ENCODE measurements at regions not wholly inside any gene's neighbourhood (a gene's known extent, or its start where the extent isn't known, plus 50 kb on each side); places are given as distances from the start of the nearest gene placed in this dataset.

DNA sequence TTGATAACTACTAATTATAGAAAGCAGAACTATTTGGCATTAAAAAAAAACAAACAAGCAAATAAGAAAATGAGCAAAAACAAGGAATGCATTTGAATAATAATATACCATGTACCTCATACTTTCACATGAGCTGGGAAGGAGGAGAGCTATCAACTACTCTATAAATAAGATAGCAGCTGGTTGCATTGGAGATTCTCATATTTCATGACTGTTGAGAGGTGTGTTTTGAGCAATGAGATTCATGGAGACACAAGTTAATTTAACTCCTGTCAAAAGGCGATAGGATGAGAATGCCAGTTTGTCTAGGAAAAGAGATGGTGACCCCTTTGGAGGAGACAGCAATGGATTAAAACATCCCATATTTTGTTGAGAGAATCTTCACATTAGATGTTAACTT lies 348.8 kb upstream of the SPTLC3 start:
- no peak for DNase-seq
- intact Hi-C loops (cut with DNase I): no loop called here
- H3K4me3 ChIP-seq (replicated peaks in 1 of 3): no peak overlapping the region
- no peaks in the 10 kb centered on the region for H3K9me3 ChIP-seq
- 87 to 91% methylated on average over 1 of the region's 1 CpG for WGBS, 2 donors
- TF ChIP-seq POLR2A (IDR thresholded peaks at IDR 0.05): no peak
- TF ChIP-seq, protein P1, sequence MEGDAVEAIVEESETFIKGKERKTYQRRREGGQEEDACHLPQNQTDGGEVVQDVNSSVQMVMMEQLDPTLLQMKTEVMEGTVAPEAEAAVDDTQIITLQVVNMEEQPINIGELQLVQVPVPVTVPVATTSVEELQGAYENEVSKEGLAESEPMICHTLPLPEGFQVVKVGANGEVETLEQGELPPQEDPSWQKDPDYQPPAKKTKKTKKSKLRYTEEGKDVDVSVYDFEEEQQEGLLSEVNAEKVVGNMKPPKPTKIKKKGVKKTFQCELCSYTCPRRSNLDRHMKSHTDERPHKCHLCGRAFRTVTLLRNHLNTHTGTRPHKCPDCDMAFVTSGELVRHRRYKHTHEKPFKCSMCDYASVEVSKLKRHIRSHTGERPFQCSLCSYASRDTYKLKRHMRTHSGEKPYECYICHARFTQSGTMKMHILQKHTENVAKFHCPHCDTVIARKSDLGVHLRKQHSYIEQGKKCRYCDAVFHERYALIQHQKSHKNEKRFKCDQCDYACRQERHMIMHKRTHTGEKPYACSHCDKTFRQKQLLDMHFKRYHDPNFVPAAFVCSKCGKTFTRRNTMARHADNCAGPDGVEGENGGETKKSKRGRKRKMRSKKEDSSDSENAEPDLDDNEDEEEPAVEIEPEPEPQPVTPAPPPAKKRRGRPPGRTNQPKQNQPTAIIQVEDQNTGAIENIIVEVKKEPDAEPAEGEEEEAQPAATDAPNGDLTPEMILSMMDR (IDR thresholded peaks at IDR 0.05): no peak
- no peaks in the 10 kb centered on the region for H3K4me1 ChIP-seq
- H3K27ac ChIP-seq: no peak overlapping the region
- H3K27me3 ChIP-seq: no peaks in the 10 kb centered on the region
- H3K36me3 ChIP-seq: no peaks in the 10 kb centered on the region

DNA sequence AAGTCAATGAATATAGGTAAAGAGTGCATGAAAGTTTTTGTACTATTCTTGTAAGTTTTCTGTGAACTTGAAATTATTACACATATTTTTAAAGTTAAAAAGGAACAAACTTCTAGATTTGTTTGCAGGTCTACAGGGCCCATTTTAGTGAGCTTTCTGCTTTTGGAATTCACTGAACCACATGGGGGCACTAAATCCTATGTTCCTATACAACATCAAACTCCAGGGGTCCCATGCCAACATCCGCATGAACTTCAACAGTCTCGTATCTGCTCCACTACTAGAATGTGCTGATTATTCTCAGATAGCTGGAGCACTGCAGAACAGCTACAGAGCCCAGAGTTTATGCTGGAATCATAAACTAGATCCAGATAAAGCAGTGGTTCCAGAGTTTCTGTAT lies 347.9 kb upstream of the SPTLC3 start:
- H3K9me3 ChIP-seq: no peaks in the 10 kb centered on the region
- H3K36me3 ChIP-seq: no peaks in the 10 kb centered on the region
- no peak for DNase-seq
- no peak overlapping the region for H3K4me3 ChIP-seq (replicated peaks in 1 of 3)
- no peaks in the 10 kb centered on the region for H3K4me1 ChIP-seq
- no peak for TF ChIP-seq POLR2A (IDR thresholded peaks at IDR 0.05)
- TF ChIP-seq, protein P1 (IDR thresholded peaks at IDR 0.05): no peak
- intact Hi-C loops (cut with DNase I): no loop called here
- whole genome bisulfite sequencing, 2 donors: 27 to 29% methylated on average over 2 of the region's 2 CpGs
- H3K27ac ChIP-seq: no peak overlapping the region
- no peaks in the 10 kb centered on the region for H3K27me3 ChIP-seq

DNA sequence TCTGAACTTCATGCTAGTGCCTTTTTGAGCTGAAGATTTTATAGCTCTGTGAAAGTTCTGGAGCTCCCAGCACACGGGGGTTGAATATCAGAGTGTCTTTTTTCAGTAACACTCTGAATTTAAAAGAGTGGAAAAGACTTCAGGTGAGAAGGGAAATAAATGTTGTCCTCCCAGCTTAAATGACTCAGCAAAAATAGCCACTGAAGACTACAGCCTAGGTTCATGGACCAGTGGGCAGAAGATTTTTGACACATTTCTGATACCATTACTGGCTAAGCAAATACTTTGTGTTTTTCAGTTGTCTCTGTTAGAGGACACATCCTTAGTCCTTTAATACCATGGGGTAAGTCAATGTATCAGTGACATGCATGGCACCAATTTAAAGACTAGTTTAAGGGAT lies 338.5 kb upstream of the SPTLC3 start:
- intact Hi-C loops (cut with DNase I): no loop called here
- DNase-seq: no peak
- Histone ChIP-seq H3K27me3 (no peaks in the 10 kb centered on the region), H3K9me3 (no peaks in the 10 kb centered on the region), H3K4me3 (replicated peaks in 1 of 3) (no peak overlapping the region), H3K36me3 (no peaks in the 10 kb centered on the region), H3K4me1 (no peaks in the 10 kb centered on the region), H3K27ac (no peak overlapping the region)
- TF ChIP-seq, protein P1 (IDR thresholded peaks at IDR 0.05): no peak
- 30 to 46% methylated on average over 1 of the region's 1 CpG for WGBS, 2 donors

DNA sequence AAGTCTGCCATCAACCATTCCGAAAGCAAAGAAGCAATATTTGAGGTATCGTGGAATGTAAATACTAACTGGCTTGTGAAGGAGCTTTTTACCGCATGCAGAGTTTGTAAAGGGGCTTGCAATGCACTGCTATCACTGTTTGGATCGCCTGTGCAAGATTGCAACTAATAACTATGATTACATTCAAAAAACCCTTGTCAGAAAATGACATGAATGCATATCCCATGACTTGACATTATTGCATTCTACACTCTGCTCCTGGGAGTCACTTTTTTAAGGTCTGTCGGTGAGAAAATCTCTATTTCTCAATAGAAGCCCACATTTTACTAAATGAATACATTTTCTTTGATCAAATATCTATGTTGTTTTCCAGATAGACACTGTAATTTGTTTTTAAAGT lies 335.4 kb upstream of the SPTLC3 start:
- H3K27me3 ChIP-seq: no peaks in the 10 kb centered on the region
- no peaks in the 10 kb centered on the region for H3K9me3 ChIP-seq
- 78 to 87% methylated on average over 5 of the region's 5 CpGs for whole genome bisulfite sequencing, 2 donors
- TF ChIP-seq POLR2A (IDR thresholded peaks at IDR 0.05): no peak
- TF ChIP-seq, protein P1 (IDR thresholded peaks at IDR 0.05): no peak
- H3K36me3 ChIP-seq: no peaks in the 10 kb centered on the region
- H3K4me1 ChIP-seq: no peaks in the 10 kb centered on the region
- DNase-seq: no peak
- intact Hi-C loops (cut with DNase I): no loop called here
- no peak overlapping the region for H3K4me3 ChIP-seq (replicated peaks in 1 of 3)
- H3K27ac ChIP-seq: no peak overlapping the region

DNA sequence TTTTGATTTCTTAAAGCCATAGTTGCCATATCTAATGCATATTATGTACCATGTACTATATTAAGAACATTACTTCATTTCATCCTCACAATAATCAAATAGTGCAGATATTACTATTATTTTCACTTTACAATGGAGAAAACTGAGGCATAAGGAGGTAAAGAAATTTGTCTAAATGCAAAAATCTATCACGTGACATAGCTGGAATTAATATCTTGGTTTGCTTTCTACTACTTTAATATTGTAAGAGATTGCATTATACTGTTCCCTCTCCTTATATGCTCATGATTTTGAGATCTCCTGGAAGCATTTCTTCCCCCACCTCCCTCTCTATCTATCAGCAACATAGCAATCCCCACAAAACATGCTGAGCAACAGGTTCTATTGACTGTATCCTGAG lies 330.8 kb upstream of the SPTLC3 start:
- Histone ChIP-seq H3K9me3 (no peaks in the 10 kb centered on the region), H3K36me3 (no peaks in the 10 kb centered on the region), H3K27me3 (no peaks in the 10 kb centered on the region), H3K4me3 (replicated peaks in 1 of 3) (no peak overlapping the region), H3K4me1 (no peaks in the 10 kb centered on the region), H3K27ac (no peak overlapping the region)
- TF ChIP-seq POLR2A (IDR thresholded peaks at IDR 0.05): no peak
- TF ChIP-seq, protein P1 (IDR thresholded peaks at IDR 0.05): no peak
- intact Hi-C loops (cut with DNase I): no loop called here
- 82 to 88% methylated on average over 1 of the region's 1 CpG for WGBS, 2 donors
- no peak for DNase-seq
